CD14-positive monocyte (primary cell): ENCODE measurements at regions not wholly inside any gene's neighbourhood (a gene's known extent, or its start where the extent isn't known, plus 50 kb on each side); places are given as distances from the start of the nearest gene placed in this dataset.

Source experiments
- DNase-seq, 3 donors: peaks; one replicate each; pipeline ENCODE4 v3.0.0-alpha.2; 2011 to 2022
- H2AFZ ChIP-seq: 2 replicates; pipeline ENCODE4 v1.6.0; 2012; ENCODE audit warnings: mild to moderate bottlenecking, low read depth, low read length, inconsistent platforms; ENCODE audit not compliant: insufficient read depth, poor library complexity, severe bottlenecking
- H3K27ac ChIP-seq, 2 donors: 1 replicate in 1 of 2; 2 replicates in 1 of 2; pipeline ENCODE4 v1.5.1; 2012 to 2013; ENCODE audit warnings: low read length in 2 of 2, control low read depth in 1 of 2, inconsistent platforms in 1 of 2, low read depth in 1 of 2, mild to moderate bottlenecking in 1 of 2
- H3K27me3 ChIP-seq, 2 donors: one replicate each; pipeline versions ENCODE4 v1.6.0 to v1.6.1; 2011 to 2013; ENCODE audit warnings: low read length in 2 of 2; ENCODE audit not compliant: control insufficient read depth in 2 of 2, insufficient read depth in 2 of 2
- H3K36me3 ChIP-seq, 2 donors: replicated peaks in 1 of 2; 1 replicate in 1 of 2; 2 replicates in 1 of 2; pipeline versions ENCODE4 v1.5.1 to v1.6.1; 2012 to 2013; ENCODE audit warnings: low read length in 2 of 2, control low read depth in 1 of 2, inconsistent platforms in 1 of 2, mild to moderate bottlenecking in 1 of 2; ENCODE audit not compliant: insufficient read depth in 2 of 2, control insufficient read depth in 1 of 2
- H3K4me1 ChIP-seq, 2 donors: 1 replicate in 1 of 2; 2 replicates in 1 of 2; pipeline versions ENCODE4 v1.5.1 to v1.6.1; 2012 to 2013; ENCODE audit warnings: low read length in 2 of 2, control low read depth in 1 of 2, inconsistent platforms in 1 of 2, mild to moderate bottlenecking in 1 of 2, moderate library complexity in 1 of 2; ENCODE audit not compliant: insufficient read depth in 2 of 2, control insufficient read depth in 1 of 2
- H3K4me2 ChIP-seq: replicated peaks from 2 replicates; pipeline ENCODE3; 2012; ENCODE audit warnings: low read length, moderate library complexity, mild to moderate bottlenecking; ENCODE audit not compliant: poor library complexity, severe bottlenecking; ENCODE audit errors: extremely low read depth
- H3K4me3 ChIP-seq, 3 experiments: fragments of 200-600 bp in 1 of 3; sonication (generic) in 1 of 3; replicated peaks in 1 of 3; 1 replicate in 2 of 3; 2 replicates in 1 of 3; pipeline ENCODE4 v1.5.1; 2011 to 2013; ENCODE audit warnings: low read length in 3 of 3, mild to moderate bottlenecking in 3 of 3, control low read depth in 2 of 3, low read depth in 2 of 3, inconsistent platforms in 1 of 3, moderate library complexity in 1 of 3
- H3K79me2 ChIP-seq: 2 replicates; pipeline ENCODE4 v1.6.0; 2012; ENCODE audit warnings: mild to moderate bottlenecking, control low read depth, inconsistent platforms, low read length, moderate library complexity; ENCODE audit not compliant: insufficient read depth
- H3K9ac ChIP-seq: 2 replicates; pipeline ENCODE4 v1.6.0; 2017; ENCODE audit warnings: low read length, mild to moderate bottlenecking; ENCODE audit not compliant: insufficient read depth, poor library complexity, severe bottlenecking
- H3K9me3 ChIP-seq, 2 donors: replicated peaks in 1 of 2; 1 replicate in 1 of 2; 2 replicates in 1 of 2; pipeline versions ENCODE4 v1.5.1 to v1.6.1; 2012 to 2013; ENCODE audit warnings: low read length in 2 of 2, control low read depth in 1 of 2; ENCODE audit not compliant: control insufficient read depth in 1 of 2, insufficient read depth in 1 of 2
- H4K20me1 ChIP-seq: 2 replicates; pipeline ENCODE4 v1.6.0; 2012; ENCODE audit warnings: mild to moderate bottlenecking, low read length, control low read depth, moderate library complexity; ENCODE audit not compliant: insufficient read depth
- H3K27ac Mint-ChIP-seq, 7 donors: one replicate each; pipeline ENCODE4 v1.8.0; 2020; ENCODE audit warnings: mild to moderate bottlenecking in 7 of 7, mixed read lengths in 7 of 7, moderate library complexity in 6 of 7, inconsistent platforms in 2 of 7
- H3K27me3 Mint-ChIP-seq, 3 donors: one replicate each; pipeline ENCODE4 v1.8.0; 2021 to 2022; ENCODE audit warnings: low read depth in 3 of 3, mild to moderate bottlenecking in 3 of 3, mixed read lengths in 3 of 3, moderate library complexity in 3 of 3, inconsistent platforms in 1 of 3
- H3K36me3 Mint-ChIP-seq, 2 donors: one replicate each; pipeline ENCODE4 v1.8.0; 2020; ENCODE audit warnings: mixed read lengths in 2 of 2, inconsistent platforms in 1 of 2, mild to moderate bottlenecking in 1 of 2
- H3K4me1 Mint-ChIP-seq: one replicate; pipeline ENCODE4 v1.8.0; 2020; ENCODE audit warnings: mild to moderate bottlenecking, mixed read lengths
- H3K4me3 Mint-ChIP-seq, 2 donors: one replicate each; pipeline ENCODE4 v1.8.0; 2020; ENCODE audit warnings: mild to moderate bottlenecking in 2 of 2, mixed read lengths in 2 of 2, moderate library complexity in 1 of 2
- H3K9me3 Mint-ChIP-seq, 7 donors: one replicate each; pipeline ENCODE4 v1.8.0; 2020 to 2022; ENCODE audit warnings: mixed read lengths in 7 of 7, mild to moderate bottlenecking in 6 of 7, moderate library complexity in 6 of 7, inconsistent platforms in 2 of 7
- WGBS: methylation state at CpG from one replicate; pipeline ENCODE4 v1.1.5; 2013; ENCODE audit warnings: missing lambda C conversion rate; ENCODE audit not compliant: insufficient coverage; 5-methylcytosine and 5-hydroxymethylcytosine counted together
- intact Hi-C, 2 donors: fragments of 100-400 bp; cut with micrococcal nuclease; formaldehyde crosslinking; loops; one replicate each; pipeline versions ENCODE4 v1.15.0 to v1.15.1; 2023
- TF ChIP-seq, protein P1 (sequence below): fragments of 200-600 bp; IDR thresholded peaks from one replicate; pipeline ENCODE4 v1.8.0; 2022; ENCODE audit warnings: antibody characterized with exemption, mild to moderate bottlenecking

GRCh38 chr7:3242398-3242972, 58.6 kb upstream of the SDK1 start:
- H3K27me3 ChIP-seq = no peaks in the 10 kb centered on the region
- peaks cover 0 to 5% of the 10 kb centered on the region in 2 donors for H3K9me3 ChIP-seq
- H3K27ac Mint-ChIP-seq = no peak overlapping the region
- no peak overlapping the region for H2AFZ ChIP-seq
- peaks cover 0 to 9% (median 6%) of the 10 kb centered on the region in 7 donors for H3K9me3 Mint-ChIP-seq
- no peaks in the 10 kb centered on the region for H3K36me3 Mint-ChIP-seq
- H3K4me3 Mint-ChIP-seq = no peak overlapping the region
- no peaks in the 10 kb centered on the region for H3K4me1 ChIP-seq
- no peaks in the 10 kb centered on the region for H4K20me1 ChIP-seq
- no peak for DNase-seq
- 86% methylated on average over 1 of the region's 2 CpGs for WGBS
- no peak overlapping the region for H3K4me3 ChIP-seq
- TF ChIP-seq, protein P1, sequence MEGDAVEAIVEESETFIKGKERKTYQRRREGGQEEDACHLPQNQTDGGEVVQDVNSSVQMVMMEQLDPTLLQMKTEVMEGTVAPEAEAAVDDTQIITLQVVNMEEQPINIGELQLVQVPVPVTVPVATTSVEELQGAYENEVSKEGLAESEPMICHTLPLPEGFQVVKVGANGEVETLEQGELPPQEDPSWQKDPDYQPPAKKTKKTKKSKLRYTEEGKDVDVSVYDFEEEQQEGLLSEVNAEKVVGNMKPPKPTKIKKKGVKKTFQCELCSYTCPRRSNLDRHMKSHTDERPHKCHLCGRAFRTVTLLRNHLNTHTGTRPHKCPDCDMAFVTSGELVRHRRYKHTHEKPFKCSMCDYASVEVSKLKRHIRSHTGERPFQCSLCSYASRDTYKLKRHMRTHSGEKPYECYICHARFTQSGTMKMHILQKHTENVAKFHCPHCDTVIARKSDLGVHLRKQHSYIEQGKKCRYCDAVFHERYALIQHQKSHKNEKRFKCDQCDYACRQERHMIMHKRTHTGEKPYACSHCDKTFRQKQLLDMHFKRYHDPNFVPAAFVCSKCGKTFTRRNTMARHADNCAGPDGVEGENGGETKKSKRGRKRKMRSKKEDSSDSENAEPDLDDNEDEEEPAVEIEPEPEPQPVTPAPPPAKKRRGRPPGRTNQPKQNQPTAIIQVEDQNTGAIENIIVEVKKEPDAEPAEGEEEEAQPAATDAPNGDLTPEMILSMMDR = no peak
- H3K9ac ChIP-seq = no peak overlapping the region
- H3K4me1 Mint-ChIP-seq = no peaks in the 10 kb centered on the region
- no peak overlapping the region for H3K4me2 ChIP-seq
- H3K27ac ChIP-seq = no peak overlapping the region
- no peaks in the 10 kb centered on the region for H3K36me3 ChIP-seq
- peaks cover 0 to 6% (median 0%) of the 10 kb centered on the region in 3 donors for H3K27me3 Mint-ChIP-seq
- intact Hi-C loops = no loop called here
- H3K79me2 ChIP-seq = no peaks in the 10 kb centered on the region

DNA sequence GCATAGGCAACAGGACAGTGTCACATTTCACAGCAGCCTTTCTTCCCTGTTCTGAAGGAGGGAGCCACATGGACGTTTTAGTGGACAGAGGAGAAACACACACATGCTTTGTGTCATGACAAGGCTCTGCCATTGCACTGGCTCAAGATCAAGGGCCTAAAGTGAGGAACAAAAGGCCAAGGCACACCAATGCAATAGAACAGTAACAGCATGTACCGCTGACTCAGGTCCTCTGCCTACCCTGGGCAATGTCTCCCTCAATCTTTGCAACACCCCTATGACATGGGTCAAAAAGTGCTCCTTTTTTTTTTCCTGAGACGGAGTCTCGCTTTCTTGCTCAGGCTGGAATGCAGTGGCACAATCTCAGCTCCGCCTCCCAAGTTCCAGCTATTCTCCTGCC, 57.8 kb upstream of the SDK1 start:
- no peak overlapping the region for H3K9ac ChIP-seq
- Mint-ChIP-seq H3K36me3 (no peaks in the 10 kb centered on the region), H3K27ac (no peak overlapping the region), H3K4me1 (no peaks in the 10 kb centered on the region), H3K9me3 (peaks cover 0 to 7% (median 4%) of the 10 kb centered on the region in 7 donors), H3K4me3 (no peak overlapping the region), H3K27me3 (peaks cover 0 to 6% (median 4%) of the 10 kb centered on the region in 3 donors)
- H3K4me2 ChIP-seq = no peak overlapping the region
- no peaks in the 10 kb centered on the region for H3K27me3 ChIP-seq
- no peak overlapping the region for H3K27ac ChIP-seq
- H3K4me1 ChIP-seq = no peaks in the 10 kb centered on the region
- H3K9me3 ChIP-seq = peaks cover 0 to 5% of the 10 kb centered on the region in 2 donors
- no peak overlapping the region for H2AFZ ChIP-seq
- H4K20me1 ChIP-seq = no peaks in the 10 kb centered on the region
- 100% methylated on average over 1 of the region's 5 CpGs for WGBS
- H3K36me3 ChIP-seq = no peaks in the 10 kb centered on the region
- intact Hi-C loops = no loop called here
- TF ChIP-seq, protein P1 = no peak
- no peak overlapping the region for H3K4me3 ChIP-seq
- H3K79me2 ChIP-seq = no peaks in the 10 kb centered on the region
- DNase-seq = no peak
